Astrocyte of the cerebellum (primary cell): ENCODE measurements at regions not wholly inside any gene's neighbourhood (a gene's known extent, or its start where the extent isn't known, plus 50 kb on each side); places are given as distances from the start of the nearest gene placed in this dataset.

Source experiments
- DNase-seq: peaks from one replicate; pipeline ENCODE4 v3.0.0-alpha.2; 2011; ENCODE audit warnings: low read depth
- H3K4me3 ChIP-seq: 2 replicates; pipeline ENCODE4 v1.5.1; 2011; ENCODE audit warnings: mild to moderate bottlenecking, low read depth, low read length, moderate library complexity
- in situ Hi-C: cut with HindIII; loops from 2 replicates; pipeline ENCODE4 v1.10.0; 2017; ENCODE audit warnings: low sequenced_read_pairs
- TF ChIP-seq, protein P1 (sequence below): IDR thresholded peaks from 2 replicates; pipeline ENCODE4 v1.5.1; 2012; ENCODE audit warnings: low read length, low read depth, moderate library complexity, mild to moderate bottlenecking; ENCODE audit errors: missing control alignments

DNA sequence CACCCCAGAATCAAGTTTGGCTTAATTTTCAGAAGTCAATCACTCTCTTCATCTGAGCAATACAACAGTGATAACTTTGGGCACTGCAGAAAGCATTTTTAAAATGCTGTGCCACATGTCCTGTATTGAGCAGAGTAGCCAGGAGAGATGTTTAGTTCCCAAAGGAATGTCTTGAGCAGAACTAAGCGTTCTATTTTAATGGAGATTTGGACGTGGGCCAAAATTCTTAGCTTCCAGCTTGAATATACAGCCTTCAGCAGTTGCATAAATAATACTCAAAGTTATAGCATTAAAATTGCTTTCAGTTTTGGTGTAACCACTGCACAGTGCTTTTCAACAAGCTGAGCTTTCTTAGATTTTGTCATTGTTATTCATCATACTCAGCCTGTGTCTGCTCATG is 679.2 kb downstream of the NLGN4X start:
- no peak overlapping the region for H3K4me3 ChIP-seq
- DNase-seq = no peak
- in situ Hi-C loops = no loop called here
- TF ChIP-seq, protein P1, sequence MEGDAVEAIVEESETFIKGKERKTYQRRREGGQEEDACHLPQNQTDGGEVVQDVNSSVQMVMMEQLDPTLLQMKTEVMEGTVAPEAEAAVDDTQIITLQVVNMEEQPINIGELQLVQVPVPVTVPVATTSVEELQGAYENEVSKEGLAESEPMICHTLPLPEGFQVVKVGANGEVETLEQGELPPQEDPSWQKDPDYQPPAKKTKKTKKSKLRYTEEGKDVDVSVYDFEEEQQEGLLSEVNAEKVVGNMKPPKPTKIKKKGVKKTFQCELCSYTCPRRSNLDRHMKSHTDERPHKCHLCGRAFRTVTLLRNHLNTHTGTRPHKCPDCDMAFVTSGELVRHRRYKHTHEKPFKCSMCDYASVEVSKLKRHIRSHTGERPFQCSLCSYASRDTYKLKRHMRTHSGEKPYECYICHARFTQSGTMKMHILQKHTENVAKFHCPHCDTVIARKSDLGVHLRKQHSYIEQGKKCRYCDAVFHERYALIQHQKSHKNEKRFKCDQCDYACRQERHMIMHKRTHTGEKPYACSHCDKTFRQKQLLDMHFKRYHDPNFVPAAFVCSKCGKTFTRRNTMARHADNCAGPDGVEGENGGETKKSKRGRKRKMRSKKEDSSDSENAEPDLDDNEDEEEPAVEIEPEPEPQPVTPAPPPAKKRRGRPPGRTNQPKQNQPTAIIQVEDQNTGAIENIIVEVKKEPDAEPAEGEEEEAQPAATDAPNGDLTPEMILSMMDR = no peak

DNA sequence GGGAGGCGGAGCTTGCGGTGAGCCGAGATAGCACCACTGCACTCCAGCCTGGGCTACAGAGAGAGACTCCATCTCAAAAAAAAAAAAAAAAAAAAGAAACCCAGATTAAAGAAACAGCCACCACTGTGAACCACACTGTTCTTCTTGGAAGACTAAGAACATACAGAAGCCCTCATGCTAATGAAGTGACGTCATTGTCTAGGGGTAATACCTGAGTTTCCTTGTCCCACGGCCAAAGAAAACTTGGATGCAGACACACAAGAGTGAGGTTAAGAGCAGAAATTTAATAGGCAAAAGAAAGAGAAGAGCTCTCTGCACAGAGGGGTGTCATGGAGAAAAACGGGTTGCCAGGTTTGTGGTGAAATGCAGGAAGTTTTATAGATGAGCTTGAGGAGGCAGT is 691.6 kb downstream of the NLGN4X start:
- no peak overlapping the region for H3K4me3 ChIP-seq
- no peak for DNase-seq
- in situ Hi-C loops = no loop called here
- TF ChIP-seq, protein P1 = no peak

DNA sequence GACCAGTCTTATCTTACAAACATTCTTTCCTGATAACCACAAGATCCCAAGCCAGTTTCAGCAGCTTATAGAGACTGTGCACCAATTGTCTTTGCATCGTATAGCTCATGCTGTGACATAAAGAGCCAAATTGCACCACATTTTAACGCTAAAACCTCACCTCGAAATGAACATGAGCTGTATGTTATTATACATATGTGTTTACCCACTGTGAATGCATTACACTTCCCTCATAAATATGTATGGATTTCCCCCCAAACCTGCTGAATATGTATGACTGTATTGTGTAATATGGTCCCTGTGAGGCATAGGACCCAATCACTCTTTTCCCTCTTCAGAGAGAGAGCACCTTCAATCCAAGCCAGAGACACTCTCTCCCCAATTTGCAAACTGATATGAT is 692.4 kb downstream of the NLGN4X start:
- TF ChIP-seq, protein P1 = no peak
- DNase-seq = no peak
- no peak overlapping the region for H3K4me3 ChIP-seq
- in situ Hi-C loops = no loop called here

DNA sequence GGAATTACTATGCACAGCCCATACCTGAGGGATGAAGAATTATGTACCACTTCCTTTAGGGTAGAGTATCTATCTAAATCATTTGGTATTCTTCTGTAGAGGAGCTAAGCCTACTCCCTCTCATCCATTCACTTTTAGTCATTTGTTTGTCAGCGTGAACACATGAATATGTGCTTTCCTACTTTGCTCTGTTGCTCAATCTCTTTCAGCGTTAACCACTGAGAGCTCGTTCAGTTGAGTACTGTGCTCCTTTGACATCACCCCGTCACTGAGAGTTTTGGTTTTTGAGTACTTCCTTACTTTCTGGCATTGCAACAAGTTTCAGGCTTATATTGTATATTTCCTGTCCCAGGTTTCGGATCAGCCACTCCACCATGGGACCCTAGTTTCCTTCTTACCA is 700.6 kb downstream of the NLGN4X start:
- in situ Hi-C loops = no loop called here
- no peak for DNase-seq
- TF ChIP-seq, protein P1 = no peak
- H3K4me3 ChIP-seq = no peak overlapping the region

DNA sequence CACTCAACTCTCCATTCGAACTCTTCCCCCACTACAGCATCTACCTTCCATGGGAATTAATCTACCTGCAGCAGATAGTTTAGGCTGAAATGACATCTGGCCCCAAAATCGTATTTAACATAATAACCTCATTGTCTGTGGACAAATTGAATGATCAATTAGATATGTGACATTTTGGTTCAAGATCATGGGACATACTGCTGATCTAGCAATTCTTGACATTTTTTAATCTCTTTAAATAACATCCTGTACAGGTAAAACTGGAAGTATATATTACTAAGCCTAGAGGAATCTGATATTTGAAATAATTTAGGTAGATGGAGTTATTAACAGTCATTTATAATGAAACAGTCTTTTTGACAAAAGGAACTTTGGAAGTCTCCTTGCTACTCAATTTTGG is 702.5 kb downstream of the NLGN4X start:
- DNase-seq = no peak
- in situ Hi-C loops = no loop called here
- H3K4me3 ChIP-seq = no peak overlapping the region
- TF ChIP-seq, protein P1 = no peak

DNA sequence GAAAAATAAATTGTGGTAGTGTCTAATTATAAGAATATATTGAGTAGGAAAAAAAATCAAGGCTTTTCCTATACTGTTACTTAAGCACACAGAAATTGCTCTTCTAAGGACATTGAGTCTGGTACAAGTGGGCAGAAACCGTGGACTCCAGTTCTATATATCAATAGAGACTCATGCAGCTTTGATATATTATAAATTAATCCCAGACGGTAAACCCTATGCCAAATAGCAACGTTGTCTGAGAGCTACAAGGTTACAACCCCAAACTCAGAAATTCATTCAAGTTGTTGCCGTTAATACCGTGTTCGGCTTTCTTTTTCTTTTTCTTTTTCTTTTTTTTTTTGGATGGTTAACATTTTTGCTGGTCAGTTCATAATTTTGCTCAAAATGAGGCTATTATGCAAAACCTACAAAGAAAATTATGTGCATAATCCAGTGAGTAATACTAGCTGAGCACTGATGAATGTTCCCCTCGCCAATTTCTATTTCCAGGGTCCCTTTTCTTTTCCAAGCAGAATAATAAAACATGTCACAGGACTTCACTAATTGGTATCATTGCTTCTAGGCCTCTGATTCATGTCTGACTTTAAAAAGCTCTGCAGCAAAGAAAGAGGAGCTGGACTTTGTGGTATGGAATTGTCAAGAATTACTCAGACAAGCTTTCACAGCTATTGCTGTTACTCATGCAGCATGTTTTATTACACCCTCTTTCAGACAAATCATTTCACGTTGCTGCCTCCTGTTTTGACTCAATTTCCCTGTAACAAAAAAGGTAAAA is 737.7 kb downstream of the NLGN4X start:
- DNase-seq = no peak
- in situ Hi-C loops = no loop called here
- TF ChIP-seq, protein P1 = no peak
- H3K4me3 ChIP-seq = no peak overlapping the region
